ENCODE measurements at regions not wholly inside any gene's neighbourhood (a gene's known extent, or its start where the extent isn't known, plus 50 kb on each side); places are given as distances from the start of the nearest gene placed in this dataset.

- ChIA-PET POLR2A (ENCODE audit: low non-redundant PET) (no interaction called here), CTCF (no interaction called here)
Observed at GRCh38 chr5:124121198-124121597, 609.2 kb downstream of the CSNK1G3 start.

DNA sequence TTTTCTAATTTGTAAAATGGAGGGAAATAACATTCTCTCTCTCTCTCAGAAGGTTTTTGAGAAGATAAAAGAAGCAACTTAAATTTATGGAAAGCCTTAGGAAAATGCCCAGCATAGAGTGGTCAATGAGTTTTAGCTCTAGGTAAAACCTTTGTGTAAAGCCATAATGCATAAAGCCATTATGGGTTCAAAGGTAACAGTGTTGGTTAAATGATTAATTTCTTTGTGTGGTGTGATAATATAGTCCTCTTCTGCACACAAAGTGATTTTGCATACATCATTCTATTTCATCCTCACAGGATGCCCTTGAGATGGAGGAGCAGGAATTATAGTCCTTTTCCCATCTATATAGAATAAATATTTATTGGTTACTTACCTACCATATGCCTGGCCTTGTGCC, 602.9 kb downstream of the CSNK1G3 start:
- Histone ChIP-seq H3K27ac (ENCODE audit: low read depth, low read length, poor library complexity, severe bottlenecking) (no peak overlapping the region), H3K36me3 (ENCODE audit: insufficient read depth, low read length, poor library complexity, severe bottlenecking) (no peaks in the 10 kb centered on the region), H3K9me3 (ENCODE audit: low read depth, low read length, poor library complexity, severe bottlenecking) (no peaks in the 10 kb centered on the region), H3K4me3 (ENCODE audit: low read depth, low read length, poor library complexity, severe bottlenecking) (no peak overlapping the region), H3K27me3 (replicated peaks; ENCODE audit: insufficient read depth, low read depth, low read length, poor library complexity) (no peaks in the 10 kb centered on the region), H3K4me1 (ENCODE audit: insufficient read depth, low read length, poor library complexity, severe bottlenecking) (no peaks in the 10 kb centered on the region)
- CTCF ChIA-PET = no interaction called here
- DNase-seq (ENCODE audit: low spot score) = no peak
- intact Hi-C loops (cut with micrococcal nuclease; ENCODE audit: unreplicated experiment) = no loop called here
- POLR2A ChIA-PET (ENCODE audit: low non-redundant PET) = no interaction called here
- no TSS peak for BruUV-seq (replicated peaks)
- TF ChIP-seq CTCF (conservative IDR thresholded peaks at IDR 0.05; ENCODE audit: low read depth, low read length) (no peak), EZH2 (IDR thresholded peaks at IDR 0.05; ENCODE audit: borderline replicate concordance, low read depth, low read length, poor library complexity, severe bottlenecking) (no peak)

More at GRCh38 chr5:124121198-124121597, 609.2 kb downstream of the CSNK1G3 start:
- no TSS peak for BruUV-seq (replicated peaks)
- DNase-seq (ENCODE audit: low spot score) = no peak
- no peaks in the 10 kb centered on the region for H3K4me1 ChIP-seq (ENCODE audit: insufficient read depth, low read length, poor library complexity, severe bottlenecking)
- no peaks in the 10 kb centered on the region for H3K9me3 ChIP-seq (ENCODE audit: low read depth, low read length, poor library complexity, severe bottlenecking)
- H3K27me3 ChIP-seq (replicated peaks; ENCODE audit: insufficient read depth, low read depth, low read length, poor library complexity) = no peaks in the 10 kb centered on the region
- TF ChIP-seq EZH2 (IDR thresholded peaks at IDR 0.05; ENCODE audit: borderline replicate concordance, low read depth, low read length, poor library complexity, severe bottlenecking) (no peak), CTCF (conservative IDR thresholded peaks at IDR 0.05; ENCODE audit: low read depth, low read length) (no peak)
- H3K36me3 ChIP-seq (ENCODE audit: insufficient read depth, low read length, poor library complexity, severe bottlenecking) = no peaks in the 10 kb centered on the region
- intact Hi-C loops (cut with micrococcal nuclease; ENCODE audit: unreplicated experiment) = no loop called here
- H3K27ac ChIP-seq (ENCODE audit: low read depth, low read length, poor library complexity, severe bottlenecking) = no peak overlapping the region
- H3K4me3 ChIP-seq (ENCODE audit: low read depth, low read length, poor library complexity, severe bottlenecking) = no peak overlapping the region

GRCh38 chr5:124111886-124112285, 599.9 kb downstream of the CSNK1G3 start:
- H3K9me3 ChIP-seq (ENCODE audit: low read depth, low read length, poor library complexity, severe bottlenecking) = no peaks in the 10 kb centered on the region
- no TSS peak for BruUV-seq (replicated peaks)
- H3K27me3 ChIP-seq (replicated peaks; ENCODE audit: insufficient read depth, low read depth, low read length, poor library complexity) = no peaks in the 10 kb centered on the region
- H3K27ac ChIP-seq (ENCODE audit: low read depth, low read length, poor library complexity, severe bottlenecking) = no peak overlapping the region
- DNase-seq (ENCODE audit: low spot score) = no peak
- CTCF ChIA-PET = no interaction called here
- no peaks in the 10 kb centered on the region for H3K4me1 ChIP-seq (ENCODE audit: insufficient read depth, low read length, poor library complexity, severe bottlenecking)
- TF ChIP-seq CTCF (conservative IDR thresholded peaks at IDR 0.05; ENCODE audit: low read depth, low read length) = no peak
- no peak for TF ChIP-seq EZH2 (IDR thresholded peaks at IDR 0.05; ENCODE audit: borderline replicate concordance, low read depth, low read length, poor library complexity, severe bottlenecking)
- POLR2A ChIA-PET (ENCODE audit: low non-redundant PET) = no interaction called here
- no peaks in the 10 kb centered on the region for H3K36me3 ChIP-seq (ENCODE audit: insufficient read depth, low read length, poor library complexity, severe bottlenecking)
- intact Hi-C loops (cut with micrococcal nuclease; ENCODE audit: unreplicated experiment) = no loop called here
- H3K4me3 ChIP-seq (ENCODE audit: low read depth, low read length, poor library complexity, severe bottlenecking) = no peak overlapping the region
